Posterior cingulate gyrus (tissue), 11 donors: ENCODE measurements at regions not wholly inside any gene's neighbourhood (a gene's known extent, or its start where the extent isn't known, plus 50 kb on each side); places are given as distances from the start of the nearest gene placed in this dataset.
A peak's percentile ranks its signal among the peaks of the same experiment; 100 is the strongest.
"Not testable (repeated sequence)": the region's sequence is repeated elsewhere in the genome, so short reads cannot be mapped to it uniquely, and the experiment has no call there.

Experiments
- DNase-seq, 10 donors: peaks; one replicate each; pipeline versions ENCODE4 v3.0.0 to v3.0.0-alpha.2; 2020 to 2021; ENCODE audit warnings: mixed read lengths in 3 of 10
- intact Hi-C: fragments of 100-400 bp; cut with DNase I; formaldehyde crosslinking; loops from one replicate; pipeline ENCODE4 v1.15.1; 2023

DNA sequence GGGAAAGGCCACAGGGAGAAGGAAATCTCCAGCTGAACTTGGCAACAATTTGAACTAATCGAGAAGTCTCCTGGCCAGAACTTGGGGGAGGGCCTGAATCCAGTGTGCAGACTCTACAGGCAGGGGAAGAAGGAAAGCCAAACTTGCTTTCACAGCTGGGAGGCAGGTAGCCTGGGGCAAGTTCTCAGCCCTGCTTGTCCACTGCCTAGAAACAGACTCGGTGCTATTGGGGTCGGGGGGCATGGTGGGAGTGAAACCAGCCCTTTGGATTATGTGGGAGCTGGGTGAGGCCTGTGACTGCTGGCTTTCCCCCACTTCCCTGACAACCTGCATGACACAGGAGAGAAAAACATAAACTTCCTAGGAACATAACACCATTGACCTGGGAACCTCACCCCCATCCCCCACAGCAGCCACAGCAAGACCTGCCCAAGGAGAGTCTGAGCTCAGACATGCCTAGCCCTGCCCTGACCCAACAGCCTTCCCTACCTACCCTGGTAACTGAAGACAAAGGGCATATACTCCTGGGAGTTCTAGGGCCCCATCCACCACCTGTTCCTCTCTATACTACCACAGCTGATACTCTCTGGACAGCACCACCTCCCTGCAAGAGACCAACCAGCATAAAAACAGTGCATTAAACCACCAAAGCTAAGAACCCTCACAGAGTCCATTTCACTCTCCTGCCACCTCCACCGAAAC is 103.7 kb upstream of the MNS1 start:
- intact Hi-C loops: no loop called here

DNA sequence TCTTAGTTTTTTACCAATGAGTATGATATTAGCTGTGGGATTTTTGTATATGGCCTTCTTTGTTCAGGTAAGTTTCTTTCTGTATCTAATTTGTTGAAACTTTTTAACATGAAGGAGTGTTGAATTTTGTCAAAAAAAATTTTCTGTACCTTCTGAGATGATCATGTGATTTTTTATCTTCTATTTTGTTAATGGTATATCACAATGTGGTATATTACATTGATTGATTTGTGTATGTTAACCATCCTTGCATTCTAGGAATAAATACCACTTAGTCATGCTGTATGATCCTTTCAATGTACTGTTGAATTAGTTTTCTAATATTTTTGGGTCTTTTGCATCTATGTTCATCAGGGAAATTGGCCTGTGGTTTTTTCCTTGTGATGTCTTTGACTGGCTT is 92.5 kb upstream of the MNS1 start:
- no peak for DNase-seq
- intact Hi-C loops: no loop called here

More for the DNA sequence above, 103.7 kb upstream of the MNS1 start:
- no peak for DNase-seq

DNA sequence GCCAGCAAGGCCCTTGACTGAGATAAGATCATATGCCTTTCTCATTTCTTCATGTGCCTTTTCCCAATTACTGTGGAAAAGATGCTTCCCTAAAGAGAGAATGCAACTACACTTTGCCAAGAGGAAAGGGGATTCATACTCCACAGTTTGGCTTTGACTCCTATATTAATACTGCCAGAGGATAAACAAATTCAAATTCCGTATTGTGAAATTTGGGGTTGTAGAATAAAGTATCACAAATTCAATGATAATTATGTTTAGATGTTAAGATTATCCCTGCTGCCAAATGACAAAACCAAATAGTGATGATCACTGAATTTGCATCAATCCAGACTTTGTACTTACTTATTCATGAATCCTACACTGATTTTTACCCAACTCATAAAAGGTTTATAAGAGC is 88.5 kb upstream of the MNS1 start:
- intact Hi-C loops: no loop called here
- DNase-seq: no peak

DNA sequence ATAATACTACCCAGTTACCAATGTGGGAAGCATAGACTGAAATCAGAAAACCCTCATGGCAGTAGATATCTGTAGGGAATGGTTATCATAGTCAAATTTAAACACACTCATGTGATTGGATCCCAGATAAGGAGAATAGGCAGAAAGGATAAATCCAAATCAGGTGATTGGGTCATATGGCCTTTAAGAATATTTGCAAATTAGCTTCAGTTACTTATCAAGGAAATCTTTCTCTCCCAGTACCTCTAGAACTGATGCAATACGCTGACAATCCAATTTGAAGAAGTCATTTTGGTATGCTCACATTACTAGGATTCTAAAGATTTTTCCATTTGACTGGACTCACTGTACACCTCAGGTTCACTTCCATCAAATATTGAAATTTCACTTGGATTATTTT is 87.7 kb upstream of the MNS1 start:
- DNase-seq: no peak
- intact Hi-C loops: no loop called here

DNA sequence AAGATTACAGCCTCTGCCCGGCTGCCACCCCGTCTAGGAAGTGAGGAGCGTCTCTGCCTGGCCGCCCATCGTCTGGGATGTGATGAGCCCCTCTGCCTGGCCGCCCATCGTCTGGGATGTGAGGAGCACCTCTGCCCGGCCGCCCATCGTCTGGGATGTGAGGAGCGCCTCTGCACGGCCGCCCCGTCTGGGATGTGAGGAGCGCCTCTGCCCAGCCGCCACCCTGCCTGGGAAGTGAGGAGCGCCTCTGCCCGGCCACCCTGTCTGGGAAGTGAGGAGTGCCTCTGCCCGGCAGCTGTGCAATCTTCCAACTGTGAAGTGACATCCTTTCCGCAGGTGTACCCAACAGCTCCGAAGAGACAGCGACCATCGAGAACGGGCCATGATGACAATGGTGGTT is 75.6 kb upstream of the MNS1 start:
- DNase-seq: peak in 1 of 10 donors; percentile 78
- intact Hi-C loops: not testable (repeated sequence)

DNA sequence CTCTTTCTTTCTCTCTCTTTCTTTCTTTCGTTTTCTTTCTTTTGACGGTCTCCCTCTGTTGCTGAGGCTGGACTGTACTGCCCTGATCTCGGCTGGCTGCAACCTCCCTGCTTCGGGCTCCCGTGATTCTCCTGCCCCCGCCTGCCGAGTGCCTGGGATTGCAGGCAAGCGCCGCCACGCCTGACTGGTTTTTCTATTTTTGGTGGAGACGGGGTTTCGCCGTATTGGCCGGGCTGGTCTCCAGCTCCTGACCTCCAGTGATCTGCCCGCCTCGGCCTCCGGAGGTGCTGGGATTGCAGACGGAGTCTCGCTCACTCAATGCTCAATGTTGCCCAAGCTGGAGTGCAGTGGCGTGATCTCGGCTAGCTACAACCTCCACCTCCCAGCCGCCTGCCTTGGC is 75.2 kb upstream of the MNS1 start:
- intact Hi-C loops, DNase-seq: not testable (repeated sequence)

DNA sequence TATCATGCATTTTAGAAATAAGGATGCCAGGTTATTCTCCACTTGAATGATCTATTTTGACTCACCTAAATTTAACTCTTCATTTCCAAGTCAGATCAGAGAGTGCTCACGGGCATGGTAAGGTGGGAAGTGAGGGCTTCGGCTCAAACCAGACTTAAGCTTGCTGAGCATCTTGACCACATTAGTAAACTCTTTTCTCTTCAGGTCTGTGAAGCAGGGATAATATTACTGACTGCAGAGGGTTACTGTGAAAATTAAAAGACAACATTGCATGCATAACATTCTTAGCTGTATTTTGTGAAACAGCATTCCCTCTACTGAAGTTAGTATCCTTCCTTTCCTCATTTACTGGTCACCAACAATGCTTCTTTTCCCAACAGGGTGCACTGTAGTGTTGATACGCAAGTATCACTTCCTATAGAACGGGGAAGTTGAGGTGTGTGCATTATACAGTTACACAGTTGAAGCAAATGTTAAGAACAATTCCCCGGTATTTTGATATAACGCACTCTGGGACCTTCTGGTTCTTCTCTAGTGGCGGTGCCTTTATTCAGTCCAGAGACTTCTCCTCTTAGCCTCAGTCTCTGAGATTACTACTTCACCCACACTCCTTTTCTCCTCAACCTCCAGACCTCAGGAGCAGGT is 74.1 kb upstream of the MNS1 start:
- intact Hi-C loops: no loop called here

DNA sequence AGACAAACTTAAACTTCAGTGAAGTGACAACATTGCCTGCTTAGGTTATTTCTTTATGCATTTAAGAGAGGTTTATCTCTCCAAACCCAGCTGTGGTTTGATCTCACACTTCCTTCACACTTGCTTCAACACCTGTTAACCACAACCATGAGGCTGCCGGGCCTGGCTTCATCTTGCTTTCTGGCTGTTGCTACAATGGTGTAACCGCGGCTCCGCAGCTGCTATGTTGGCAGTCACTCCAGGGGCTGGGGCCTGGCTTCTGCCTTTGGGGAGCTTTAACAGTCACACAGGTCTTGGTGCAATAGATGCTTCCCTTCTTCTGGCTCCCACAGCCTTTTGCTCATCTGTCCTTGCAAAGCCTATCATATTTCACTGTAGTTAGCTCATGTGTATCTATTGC is 72.9 kb upstream of the MNS1 start:
- peak in 3 of 10 donors; percentile 26 to 79 (median 67) for DNase-seq
- intact Hi-C loops: no loop called here

More for the DNA sequence above, 74.1 kb upstream of the MNS1 start:
- no peak for DNase-seq

DNA sequence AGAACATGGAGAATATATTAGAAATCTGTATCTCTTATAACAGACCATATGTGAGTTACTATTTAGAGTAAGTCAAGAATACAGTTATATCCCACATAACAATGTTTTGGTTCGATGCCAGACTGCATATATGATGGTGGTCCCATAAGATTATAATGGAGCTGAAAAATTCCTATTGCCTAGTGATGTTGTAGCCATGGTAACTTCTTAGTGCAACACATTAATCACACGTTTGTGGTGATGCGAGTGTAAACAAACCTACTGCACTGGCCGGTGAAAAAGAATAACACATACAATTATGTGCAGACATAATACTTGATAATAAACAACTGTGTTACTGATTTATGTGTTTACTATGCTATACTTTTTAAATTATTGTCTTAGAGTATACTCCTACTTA is 69.8 kb upstream of the MNS1 start:
- intact Hi-C loops: no loop called here

DNA sequence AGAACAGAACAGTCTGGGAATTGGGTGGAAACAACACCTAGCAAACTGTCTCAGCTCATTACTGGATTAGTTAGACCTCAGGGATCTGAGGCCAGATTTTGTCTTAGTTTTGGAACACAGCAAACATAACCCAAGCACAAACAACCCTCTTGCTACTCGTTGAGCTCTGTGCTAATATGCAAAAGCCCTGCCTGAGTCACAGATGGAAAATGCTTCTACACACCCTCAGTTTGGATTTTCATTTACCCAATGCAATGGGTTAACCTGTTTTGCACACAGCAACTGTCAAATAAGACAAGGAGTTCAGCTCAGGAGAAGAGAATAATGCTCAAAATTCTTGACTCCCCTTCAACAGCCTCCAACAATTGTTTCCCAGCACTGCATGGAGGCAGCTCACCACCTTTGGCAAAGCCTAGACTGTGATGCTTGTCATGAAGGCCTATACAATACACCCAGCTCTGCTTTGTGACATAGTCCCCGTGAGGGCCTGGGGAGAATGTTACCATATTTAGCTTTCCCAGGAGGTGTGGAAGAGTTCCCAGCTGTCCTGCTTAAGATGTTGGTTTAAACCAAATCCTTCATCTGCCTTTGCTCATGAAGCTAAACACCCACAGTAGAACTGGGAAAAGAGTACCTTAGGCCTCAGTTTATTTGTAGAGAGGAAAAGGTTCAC is 68.9 kb upstream of the MNS1 start:
- no peak for DNase-seq
- intact Hi-C loops: no loop called here

More for the DNA sequence above, 69.8 kb upstream of the MNS1 start:
- no peak for DNase-seq

DNA sequence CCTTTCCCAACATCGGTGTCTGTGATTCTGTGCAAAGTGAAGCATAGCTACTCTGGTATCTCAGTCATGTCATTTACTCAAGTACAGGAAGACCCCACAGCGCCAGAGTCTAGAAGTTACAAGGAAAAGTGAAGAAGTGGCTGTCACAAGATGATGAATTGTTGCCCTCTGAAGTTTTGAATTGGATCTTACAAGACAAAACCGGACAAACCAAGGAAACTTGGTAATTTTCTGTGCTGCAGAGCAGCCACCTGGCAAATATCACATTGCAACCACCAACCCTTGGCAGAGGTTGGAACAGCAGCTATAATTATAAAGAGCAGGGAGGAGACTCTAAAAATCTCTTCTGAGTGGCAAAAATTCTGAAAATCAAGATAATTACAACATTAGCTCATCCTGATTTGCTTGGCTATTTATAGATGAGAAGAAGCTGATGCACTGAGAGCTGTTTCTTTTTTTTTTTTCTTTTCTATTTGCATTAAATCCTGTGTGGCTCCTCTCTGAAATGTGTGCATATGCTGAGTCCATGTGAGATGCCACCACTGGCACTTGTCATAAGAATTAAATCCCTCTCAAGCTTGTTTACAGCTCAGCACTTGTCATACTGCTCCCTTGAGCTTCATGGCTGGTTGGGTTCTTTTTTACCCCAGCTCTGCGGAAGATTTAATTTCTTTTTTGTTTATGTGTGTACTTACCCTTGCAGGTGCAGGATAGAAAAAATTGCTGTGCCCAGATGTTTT is 68.0 kb upstream of the MNS1 start:
- DNase-seq: peak in 2 of 10 donors; percentile 29 to 79
- intact Hi-C loops: no loop called here

DNA sequence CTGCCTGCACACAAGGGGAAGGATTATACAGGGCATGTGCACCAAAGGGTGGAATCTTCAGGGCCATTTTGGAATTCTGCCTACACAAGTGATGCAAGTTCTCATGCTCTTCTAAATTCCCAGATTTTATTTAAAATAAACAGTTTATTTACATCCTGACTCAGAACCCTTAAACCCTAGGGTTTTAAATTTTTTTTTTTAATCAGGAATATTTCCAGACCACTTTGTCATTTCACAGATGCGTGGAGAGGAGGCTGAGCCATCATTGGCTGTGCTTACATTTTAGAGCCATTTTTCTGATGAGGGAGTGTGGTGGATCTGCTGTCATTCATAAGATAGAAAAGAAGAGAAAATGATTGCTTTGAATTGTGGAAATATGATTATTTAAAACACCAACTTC is 65.2 kb upstream of the MNS1 start:
- intact Hi-C loops: no loop called here
- no peak for DNase-seq

DNA sequence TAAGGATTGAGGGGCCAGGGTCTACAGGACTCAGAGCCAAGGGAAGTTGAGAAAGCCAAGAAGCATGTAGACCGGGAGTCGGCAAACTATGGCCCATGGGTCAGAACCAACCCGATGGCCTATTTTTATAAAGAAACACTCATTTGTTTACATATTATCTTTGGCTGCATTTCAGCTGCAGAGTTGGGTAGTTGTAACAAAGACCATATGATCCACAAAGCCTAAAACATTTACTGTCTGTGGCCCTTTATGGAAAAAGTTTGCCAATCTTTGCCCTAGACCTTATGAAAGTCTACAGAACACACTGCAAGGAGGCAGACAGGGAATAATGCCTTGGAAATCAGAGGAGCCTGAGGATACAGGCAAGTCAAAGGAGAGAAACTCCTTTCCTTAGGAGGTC is 63.2 kb upstream of the MNS1 start:
- intact Hi-C loops: no loop called here
- DNase-seq: no peak

DNA sequence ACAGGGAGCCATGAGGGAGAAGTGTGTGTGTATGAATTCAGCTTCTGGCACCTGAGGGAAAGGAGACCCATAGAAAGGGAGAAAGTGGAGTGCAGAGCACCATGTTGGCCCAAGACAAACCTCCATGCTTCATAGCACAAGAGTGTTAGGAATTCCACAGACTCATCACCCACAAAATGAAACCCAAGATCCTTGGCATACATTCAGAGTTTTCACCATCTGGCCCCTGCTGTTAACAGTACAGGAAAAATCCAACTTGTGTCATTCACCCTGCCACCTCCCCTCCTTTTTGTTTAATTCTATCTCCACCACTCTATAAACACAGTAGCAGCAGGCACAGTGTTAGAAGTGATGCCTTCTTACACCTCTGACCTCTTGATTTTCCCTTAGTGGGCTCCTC is 60.0 kb upstream of the MNS1 start:
- intact Hi-C loops: no loop called here
- DNase-seq: no peak

DNA sequence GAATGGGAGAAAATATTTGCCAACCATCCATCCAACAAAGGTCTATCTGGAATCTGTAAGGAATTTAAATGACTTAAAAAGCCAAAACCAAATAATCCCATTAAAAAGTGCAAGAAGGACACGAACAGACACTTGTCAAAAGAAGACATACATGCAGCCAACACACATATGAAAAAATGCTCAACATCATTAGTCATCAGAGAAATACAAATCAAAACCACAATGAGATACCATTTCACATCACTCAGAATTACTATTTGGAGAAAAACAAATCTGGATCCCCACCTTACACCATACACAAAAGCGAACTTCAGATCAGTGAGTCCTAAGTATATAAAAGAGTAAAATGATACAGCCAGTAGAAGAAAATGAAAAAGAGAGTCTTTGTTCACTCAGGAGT is 58.6 kb upstream of the MNS1 start:
- intact Hi-C loops: no loop called here
- no peak for DNase-seq

DNA sequence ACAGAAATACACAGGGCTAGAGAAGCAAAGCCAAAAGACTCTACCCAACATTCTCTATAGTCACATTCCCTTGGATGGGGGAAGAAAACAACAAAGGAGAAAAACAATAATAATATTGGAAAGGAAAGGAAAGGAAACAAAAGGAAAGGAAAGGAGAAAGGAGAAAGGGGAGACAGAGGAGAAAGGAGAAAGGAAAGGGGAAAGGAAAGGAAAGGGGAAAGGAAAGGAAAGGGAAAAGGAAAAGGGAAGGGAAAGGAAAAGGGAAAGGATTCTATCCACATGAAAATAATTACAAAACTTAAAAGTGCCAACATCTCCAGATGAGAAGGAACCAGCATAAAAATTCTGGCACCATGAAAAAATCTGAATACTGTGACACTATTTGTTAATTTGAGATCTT is 54.1 kb upstream of the MNS1 start:
- intact Hi-C loops: no loop called here
- DNase-seq: no peak
